Colon (tissue), 2 donors: ENCODE measurements at regions not wholly inside any gene's neighbourhood (a gene's known extent, or its start where the extent isn't known, plus 50 kb on each side); places are given as distances from the start of the nearest gene placed in this dataset.

Experiments used
- FAIRE-seq: peaks from 2 replicates; lab custom pipeline; 2012; peaks lifted over from hg19 to GRCh38; lab: Jason Lieb, UNC
- donor health status: control.
- donor health status: control.

DNA sequence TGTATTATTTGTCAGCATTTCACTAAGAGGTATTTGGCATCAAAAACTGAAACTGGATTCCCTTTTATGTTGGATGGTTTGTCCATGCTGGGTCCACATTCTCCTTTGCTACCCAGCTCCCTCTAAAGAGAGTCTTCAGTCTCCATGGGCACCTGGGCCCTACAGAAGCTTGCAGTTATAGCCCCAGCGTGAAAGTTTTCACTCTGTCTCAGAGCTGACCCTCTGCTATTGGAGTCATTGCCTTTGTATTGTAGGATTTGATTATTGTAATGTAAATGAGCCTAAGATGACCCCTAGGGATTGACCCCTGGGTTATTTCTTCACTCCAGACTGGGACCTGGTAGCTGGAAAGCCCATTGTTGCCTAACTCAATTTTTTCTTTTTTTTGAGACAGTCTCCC lies 1026.5 kb upstream of the EEF2KMT start:
- FAIRE-seq = no peak

DNA sequence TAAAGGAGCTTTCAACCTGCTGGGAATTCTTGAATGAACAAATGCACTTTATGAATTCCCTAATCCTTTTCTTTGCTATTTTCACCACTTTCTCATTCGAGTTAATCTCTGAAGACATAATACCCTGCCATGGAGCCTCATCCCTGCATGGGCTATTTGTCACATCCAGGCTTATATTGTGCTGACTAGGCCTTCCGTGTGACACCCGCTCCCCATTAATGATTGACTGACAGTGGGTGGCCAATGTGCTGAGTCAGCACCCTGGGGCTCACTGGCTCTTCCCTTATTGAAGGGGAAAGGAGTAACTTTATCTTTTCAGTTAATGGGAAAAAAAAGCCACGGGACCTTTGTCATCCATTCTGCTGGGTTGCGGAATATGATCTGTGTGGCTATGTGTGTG lies 1024.8 kb upstream of the EEF2KMT start:
- FAIRE-seq = no peak

DNA sequence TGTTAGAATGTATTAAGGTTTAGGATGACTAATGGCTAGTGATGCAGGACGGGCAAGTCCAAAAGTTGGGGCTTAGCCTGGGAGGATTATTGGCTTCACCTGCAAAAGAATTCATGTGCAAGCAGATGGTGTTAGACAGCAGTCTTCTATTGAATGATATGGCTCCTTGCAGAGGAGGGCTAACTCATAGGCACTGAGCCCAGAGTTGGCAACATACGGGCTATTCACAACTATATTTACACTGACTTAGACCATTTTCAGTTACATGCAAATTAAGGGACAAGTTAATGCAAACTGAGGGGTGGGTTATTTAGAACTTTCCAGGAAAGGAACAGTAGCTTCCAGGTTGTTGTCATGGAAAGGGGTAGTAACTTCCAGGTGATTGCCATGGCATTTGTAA lies 1017.1 kb upstream of the EEF2KMT start:
- no peak for FAIRE-seq

DNA sequence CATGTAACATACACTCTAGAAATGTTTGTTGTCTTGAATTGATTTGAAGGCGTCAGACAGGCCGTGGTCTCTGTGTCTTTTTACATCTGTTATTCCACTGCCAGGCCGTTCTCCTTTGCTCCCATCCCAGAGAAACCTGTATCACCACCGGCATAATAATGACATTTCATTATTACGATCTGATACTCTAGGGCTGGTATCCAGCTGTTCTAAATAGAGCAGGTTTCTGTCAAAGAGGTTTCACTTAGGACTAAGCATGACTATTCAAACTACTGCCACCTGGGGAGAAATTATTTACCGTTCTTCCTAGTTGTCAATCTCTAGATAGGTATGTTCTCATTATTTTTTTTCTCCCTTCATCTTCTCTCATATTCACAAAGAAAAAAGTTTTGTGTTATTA lies 1016.2 kb upstream of the EEF2KMT start:
- FAIRE-seq = no peak

DNA sequence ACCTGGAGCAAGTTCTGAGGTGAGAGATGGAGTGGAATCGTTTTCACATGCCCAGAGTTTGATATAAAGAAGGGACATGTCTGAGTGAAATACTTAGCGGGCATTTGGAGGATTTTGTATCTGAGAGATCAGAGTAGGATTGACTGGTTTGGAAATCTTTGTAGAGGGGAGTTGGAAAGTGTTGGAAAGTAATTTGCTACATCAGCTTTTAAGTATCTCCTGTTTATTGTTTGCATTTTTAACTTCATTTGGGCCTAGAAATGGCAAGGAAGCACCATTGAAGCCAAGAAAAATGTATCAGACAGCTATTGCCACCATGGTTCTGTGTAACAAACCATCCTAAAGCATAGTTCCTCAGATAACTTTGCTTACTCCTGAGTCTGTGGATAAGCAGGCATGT lies 1015.1 kb upstream of the EEF2KMT start:
- no peak for FAIRE-seq

DNA sequence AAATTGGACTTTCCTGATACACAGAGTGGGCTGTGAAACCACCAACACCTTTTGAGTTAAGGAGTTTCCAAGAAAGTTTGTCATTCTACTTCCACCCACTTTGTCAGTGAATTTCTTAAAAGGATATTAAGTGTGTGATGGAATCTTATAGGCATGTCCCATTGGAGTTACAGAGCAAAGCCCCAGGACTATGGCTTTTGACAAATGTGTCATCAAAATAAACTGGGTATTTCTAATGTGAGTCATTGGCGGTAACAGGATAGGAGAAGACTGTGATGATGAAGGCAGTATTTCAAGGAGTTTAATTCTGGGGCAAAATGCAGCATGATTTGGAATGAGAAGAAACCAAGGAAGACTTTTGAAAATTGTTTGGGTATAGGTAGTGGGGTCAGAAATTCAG lies 1013.8 kb upstream of the EEF2KMT start:
- FAIRE-seq = no peak

DNA sequence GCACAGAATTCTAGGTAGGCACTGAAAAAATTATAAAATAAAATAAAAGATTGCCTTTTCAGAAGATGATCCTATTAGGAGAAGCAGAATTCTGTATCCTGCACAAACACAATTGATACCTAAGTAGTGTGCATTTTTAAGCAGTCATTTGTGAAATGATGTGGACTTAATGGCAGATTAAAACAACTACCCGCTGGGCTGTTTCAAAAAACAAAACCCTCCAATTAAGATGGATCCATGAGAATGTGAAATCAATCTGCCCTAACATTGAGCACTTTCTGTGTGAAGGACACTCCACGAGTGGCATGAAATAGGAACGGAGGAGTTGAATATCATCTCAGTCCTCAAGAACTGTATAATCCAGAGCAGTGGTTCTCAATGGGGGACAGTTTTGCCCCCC lies 1012.8 kb upstream of the EEF2KMT start:
- no peak for FAIRE-seq

DNA sequence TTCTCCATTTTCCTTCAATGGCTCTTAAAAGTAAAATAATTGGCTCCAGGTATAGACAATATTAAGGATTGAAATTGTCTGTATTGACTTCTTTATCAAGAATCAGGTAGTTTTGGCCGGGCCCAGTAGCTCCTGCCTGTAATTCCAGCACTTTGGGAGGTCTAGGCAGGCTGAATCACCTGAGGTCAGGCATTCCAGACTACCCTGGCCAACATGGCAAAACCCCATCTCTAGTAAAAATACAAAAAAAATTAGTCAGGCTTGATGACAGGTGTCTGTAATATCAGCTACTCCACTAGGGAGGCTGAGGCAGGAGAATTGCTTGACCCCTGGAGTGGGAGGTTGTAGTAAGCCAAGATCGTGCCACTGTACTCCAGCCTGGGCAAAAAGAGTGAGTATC lies 1008.5 kb upstream of the EEF2KMT start:
- FAIRE-seq = no peak

DNA sequence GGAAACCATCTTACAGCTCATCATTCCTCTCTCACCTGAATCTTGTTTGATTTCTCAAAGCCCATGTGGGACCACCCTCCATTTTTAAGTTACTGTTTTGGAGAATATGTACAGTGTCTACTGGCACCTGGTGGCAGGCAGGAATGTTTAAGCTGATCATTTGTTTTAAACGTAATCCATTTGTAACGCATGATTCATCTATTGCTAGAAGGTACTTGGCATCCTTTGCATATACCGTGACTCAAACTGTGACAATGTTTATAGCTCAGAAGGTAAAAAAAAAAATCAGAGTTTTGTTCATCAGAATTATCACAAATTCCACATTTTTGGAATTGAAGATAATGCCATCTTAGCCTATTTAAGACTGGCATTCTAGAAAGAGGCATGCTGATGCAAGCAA lies 1007.5 kb upstream of the EEF2KMT start:
- no peak for FAIRE-seq

DNA sequence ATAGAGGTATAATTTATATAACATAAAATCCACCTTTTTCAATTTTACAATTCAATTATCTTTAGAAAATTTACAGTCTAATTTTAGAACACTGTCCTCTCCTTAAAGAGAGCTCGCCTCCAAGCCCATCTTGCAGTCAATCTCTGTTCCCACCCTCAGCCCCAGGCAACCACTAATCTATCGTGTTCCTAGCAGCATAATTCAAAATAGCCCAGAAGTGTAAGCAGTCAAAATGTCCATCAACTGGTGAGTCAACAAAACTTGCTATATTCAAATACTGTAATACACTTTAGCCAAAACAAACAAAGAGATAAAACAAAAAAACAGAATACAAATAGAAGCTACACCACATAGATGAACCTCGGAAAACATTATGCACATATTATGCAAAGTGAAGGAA lies 1006.8 kb upstream of the EEF2KMT start:
- no peak for FAIRE-seq

DNA sequence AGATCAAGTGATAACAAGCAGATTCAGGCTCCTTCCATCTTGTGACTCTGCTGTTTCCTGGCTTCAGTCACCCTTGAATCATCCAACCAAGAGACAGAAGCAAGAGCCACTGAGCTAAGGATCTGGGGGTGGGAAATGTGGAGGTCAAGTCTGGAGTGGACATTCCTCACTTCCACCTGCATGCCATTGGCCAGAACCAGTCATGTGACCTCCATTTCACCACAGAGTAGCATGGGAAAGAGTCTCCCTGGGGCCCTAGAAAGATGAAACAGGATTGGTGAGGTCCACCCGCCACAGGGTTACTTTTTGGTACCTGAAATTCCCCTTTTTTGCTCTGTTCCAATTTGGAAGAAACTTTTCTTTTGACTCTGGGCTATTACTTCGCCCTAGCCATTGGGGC lies 1006.0 kb upstream of the EEF2KMT start:
- FAIRE-seq = no peak

DNA sequence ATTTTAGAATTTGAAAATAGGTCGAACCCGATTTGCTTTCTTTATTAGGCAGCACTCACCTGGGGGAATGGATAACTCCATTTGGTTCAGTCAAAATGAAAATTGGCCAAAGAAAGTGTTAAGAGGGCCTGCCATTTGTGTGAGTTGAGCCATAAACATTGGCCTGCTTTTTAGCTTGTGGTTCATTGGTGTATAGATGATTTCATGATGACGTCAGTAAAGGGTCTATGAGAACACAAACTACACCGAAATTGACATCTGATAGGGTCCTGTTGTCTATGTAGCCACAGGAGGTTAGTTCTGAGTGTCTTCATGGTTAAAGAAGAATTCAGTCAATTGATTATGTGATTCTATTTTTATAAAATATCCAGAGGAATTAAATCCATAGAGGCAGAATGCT lies 1001.5 kb upstream of the EEF2KMT start:
- no peak for FAIRE-seq

DNA sequence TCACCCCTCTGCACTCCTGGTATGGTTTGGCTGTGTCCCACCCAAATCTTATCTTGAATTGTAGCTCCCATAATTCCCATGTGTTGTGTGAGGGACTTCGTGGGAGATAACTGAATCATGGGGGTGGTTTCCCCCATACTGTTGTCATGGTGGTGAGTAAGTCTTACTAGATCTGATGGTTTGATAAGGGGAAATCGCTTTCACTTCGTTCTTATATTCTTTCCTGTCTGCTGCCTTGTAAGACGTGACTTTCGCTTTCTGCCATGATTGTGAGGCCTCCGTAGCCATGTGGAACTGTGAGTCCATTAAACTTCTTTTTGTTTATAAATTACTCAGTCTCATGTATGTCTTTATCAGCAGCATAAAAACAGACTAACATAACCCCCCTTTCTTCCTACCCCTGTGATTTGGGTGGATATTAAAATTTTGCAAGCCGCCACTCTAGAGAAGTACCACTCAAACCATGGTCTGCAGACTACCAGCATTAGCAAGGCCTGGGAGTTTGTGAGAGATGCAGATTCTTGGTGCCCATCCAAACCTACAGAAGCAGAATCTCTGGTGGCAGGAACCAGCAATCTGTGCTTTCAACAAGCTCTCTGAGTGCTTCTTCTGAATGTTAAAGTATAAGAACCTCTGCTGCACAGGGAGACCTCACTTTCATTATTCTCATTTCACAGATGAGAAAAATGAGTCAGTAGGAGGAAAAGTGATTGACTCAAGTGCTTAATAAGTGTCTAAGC lies 999.5 kb upstream of the EEF2KMT start:
- no peak for FAIRE-seq

DNA sequence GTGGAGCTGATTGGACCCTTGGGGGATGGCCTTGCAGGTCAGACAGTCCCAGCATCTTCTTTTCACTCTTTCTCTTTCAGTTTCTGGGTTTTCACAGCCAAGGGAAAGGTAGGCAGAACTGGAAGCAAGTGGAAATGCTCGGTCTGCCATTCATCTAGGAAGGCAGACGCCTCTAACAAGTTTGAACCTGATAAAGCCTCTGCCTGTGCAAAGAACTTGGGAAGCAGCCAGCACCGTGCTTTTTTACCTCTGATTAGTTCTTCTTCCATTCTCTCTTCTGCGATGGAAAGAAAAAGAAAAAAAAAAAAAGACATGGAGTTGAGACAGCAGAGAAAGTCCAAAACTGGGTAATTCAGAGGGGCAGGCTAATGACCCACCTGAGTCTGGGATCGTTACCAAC lies 997.8 kb upstream of the EEF2KMT start:
- no peak for FAIRE-seq

DNA sequence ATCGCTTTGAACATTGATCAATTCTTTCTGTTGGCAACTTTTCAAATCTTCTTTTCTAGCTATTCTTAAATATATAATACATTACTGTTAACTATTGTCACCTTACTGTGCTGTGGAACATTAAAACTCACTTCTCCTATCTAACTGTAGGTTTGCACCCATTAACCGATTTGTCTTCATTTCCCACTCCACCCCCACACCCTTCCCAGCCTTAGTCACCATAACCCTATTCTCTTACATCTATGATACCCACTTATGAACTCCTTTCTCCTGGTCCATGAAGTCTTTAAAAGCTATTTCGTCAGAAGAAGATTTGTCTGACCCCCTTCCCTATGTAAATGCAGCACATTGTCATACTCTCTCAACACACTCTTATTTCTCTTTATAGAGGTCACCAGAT lies 993.4 kb upstream of the EEF2KMT start:
- no peak for FAIRE-seq

DNA sequence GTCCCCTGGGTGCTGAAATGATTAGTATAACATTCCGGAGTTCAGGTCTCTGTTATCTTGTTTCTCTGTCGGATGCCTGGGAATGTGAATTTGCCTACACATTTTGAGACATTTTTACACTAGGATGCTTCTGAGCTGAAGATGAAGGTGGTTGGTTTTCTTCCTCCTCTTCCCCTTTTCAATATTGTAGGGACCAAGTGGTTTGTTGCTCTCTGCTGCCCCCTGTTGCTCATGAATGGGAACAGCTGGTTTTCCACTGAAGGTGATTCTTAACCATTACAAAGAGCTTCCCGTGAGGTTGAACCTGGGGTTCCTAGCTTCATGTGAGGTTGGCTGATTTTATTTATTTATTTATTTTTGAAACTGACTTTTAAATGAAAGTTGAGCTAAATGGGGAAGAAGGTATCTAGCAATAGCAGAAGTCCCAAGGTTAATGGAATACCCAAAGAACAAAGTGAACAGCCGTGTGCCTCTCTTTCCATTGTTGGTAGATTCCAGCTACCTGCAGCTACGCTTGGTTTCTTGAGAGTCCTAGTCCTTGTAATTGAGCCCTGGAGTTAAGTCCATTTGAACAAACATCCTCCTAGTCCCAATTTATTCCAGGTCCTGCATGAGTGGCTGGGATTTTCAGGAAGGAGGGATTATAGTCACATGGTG lies 983.9 kb upstream of the EEF2KMT start:
- no peak for FAIRE-seq

DNA sequence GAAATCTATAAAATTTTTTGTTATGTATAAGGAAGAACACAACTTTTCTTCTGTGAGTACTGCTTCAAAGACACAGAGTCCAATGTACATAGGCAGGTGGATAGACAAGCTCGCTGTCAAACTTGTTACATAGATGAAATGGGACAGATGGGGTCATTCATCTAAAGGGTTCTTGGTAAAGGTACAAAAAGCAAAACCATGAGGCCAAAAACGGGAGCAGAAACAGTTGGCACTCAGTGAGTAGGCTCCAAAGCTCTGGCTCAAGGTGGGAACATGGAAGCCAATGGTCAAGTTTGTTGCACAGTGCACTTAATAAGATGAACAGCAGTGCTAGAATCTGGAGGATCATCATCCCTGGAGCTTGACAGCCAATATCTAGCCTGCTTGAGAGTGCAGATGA lies 979.0 kb upstream of the EEF2KMT start:
- no peak for FAIRE-seq

DNA sequence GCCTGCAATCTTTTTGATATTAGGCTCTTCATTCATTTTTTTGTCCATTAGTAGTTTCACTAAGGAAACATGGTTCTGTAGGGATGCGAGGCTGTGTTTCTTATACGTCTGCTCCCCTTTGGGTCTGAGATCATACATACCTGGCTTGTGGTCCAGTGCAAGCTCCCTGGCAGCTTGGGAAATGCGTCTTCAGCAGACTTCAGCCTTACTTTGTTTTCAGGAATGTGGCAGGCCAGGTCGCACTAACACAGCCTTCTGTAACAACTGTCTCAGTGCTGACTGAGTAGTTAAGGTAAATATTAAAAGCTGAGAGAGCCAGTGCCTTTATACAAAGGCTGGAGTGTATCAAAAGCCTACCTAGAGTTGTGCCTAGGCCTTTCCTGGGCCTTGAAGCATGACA lies 970.5 kb upstream of the EEF2KMT start:
- FAIRE-seq = no peak

DNA sequence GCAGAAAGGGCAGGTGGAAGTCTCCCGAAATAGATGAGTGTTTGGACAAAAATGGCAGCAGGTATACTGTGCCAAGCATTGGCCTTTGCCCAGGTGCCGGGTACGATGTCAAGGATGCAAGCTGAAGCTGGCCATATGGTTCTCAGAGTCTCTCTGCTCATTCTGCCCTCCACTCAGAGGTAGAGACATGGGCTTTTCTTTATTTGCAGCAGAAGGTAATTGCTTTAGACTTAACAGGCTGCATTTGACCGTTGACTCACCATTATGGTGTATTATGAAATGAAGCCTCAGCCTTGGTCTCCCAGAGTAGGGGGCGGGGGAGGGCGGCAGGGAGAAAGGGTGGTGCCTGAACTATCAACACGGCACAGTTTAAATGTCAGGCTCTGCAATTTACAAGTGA lies 969.1 kb upstream of the EEF2KMT start:
- no peak for FAIRE-seq

DNA sequence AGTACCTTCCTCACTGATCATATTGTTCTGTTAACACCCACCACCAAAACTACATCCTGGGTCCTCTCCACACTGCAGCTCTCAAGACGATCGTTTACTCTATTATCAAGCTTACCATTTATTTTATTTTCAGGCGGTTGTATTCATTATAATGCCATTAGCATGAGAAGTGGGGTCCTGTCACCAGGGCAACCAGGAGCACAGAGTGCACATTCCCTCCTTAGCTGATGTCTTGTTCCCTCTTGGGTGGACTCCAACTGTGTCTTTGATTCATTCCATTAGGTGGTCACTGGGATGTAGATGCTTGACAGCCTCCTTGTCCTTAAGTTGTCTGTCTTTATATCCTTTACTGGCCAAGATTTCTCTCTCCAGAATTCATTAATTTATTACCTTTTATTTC lies 965.9 kb upstream of the EEF2KMT start:
- no peak for FAIRE-seq

DNA sequence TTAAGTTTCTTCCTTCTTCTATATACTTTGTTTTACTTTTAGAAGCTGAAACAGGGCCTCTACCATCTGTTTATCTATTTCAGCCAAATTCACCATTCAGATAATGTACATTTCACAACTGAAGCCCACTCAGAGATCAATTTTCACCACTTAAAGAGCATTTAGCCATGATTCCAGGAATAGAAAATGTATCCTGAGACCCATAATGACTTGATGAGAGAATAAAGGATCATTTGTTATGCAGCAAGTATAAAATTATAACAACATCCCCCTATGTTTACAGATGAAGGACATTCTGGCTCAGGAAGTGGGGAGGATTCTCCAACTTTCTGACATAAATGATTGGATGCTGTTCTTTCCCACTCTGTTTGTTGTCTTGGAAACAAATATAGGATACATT lies 962.1 kb upstream of the EEF2KMT start:
- no peak for FAIRE-seq

DNA sequence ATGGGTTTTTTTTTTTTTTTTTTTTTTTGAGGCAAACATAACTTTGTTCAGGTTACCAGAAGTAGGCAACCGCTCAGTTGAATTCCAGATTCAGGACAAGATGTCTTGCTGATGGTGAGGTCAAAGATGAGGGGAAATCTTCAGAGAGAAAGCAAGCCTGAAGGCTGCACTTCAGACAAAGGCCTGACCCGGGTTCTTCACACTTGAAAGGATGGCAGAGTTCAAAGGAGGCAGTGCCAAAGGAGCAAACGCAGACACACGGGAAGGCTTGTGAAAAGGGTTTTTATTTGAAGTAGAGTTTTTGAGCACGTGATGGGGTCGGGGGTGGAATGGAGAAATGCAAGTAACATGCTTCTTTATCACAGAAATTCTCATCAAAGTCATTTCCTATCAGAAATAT lies 960.2 kb upstream of the EEF2KMT start:
- no peak for FAIRE-seq

DNA sequence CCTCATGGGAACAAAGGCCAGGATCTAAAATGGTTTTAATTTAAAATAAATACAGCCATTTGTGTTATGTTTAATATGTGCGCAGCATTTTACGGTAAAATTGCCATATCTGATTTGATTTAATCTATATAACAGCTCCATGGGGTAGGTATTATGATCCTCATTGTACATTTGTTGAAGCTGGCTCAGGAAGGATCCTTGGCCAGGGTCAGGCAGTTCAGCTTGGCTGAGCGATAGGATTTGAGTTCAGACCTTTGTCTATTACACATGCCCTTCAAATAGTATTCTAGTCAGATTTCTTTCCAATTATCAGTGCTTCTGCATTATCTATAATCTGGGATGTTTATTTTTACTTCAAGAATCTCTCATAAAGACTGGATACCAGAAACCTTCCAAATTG lies 950.4 kb upstream of the EEF2KMT start:
- FAIRE-seq = no peak

DNA sequence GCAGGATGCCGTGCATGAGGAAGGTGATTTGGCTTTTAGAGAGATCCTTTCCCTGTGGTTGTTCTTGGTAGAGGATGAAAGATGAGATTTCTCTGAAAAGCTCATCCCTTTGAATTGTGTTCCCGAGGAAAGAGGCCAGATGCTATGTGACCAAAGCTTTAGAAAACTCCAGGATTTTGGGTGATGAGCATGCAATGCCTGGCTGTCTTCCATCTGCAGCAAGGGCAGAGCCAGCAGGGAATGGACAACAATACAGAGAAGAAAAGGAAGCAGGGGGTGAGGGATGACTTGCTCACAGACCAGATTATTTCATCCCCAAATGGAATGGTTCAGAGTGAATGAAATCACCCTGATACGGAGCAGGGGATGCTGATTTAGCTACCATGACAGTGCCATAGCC lies 949.7 kb upstream of the EEF2KMT start:
- no peak for FAIRE-seq
